T-cell (primary cell): ENCODE measurements at regions not wholly inside any gene's neighbourhood (a gene's known extent, or its start where the extent isn't known, plus 50 kb on each side); places are given as distances from the start of the nearest gene placed in this dataset.

Experiments
- ATAC-seq, 4 experiments: fragments of 200-7000 bp in 3 of 4; fragments of 150-1000 bp in 1 of 4; cut with Tn5 transposase; replicated peaks in 1 of 4; 1 replicate in 3 of 4; 2 replicates in 1 of 4; pipeline ENCODE4 v1.10.0; 2021; ENCODE audit warnings: moderate library complexity in 3 of 4, mild to moderate bottlenecking in 2 of 4, moderate number of reproducible peaks in 1 of 4
- CTCF ChIA-PET, 2 donors: fragments of 300-600 bp; sonication (Branson Sonifier 250); formaldehyde crosslinking; loops; one replicate each; lab custom pipeline; 2022; ENCODE audit warnings: antibody characterized with exemption in 2 of 2; lab: Charles Lee
- POLR2A ChIA-PET, 2 donors: fragments of 300-600 bp; sonication (Branson Sonifier 250); formaldehyde crosslinking; loops; one replicate each; lab custom pipeline; 2022; ENCODE audit warnings: antibody characterized with exemption in 2 of 2; lab: Charles Lee
- DNase-seq, 35 experiments: peaks; one replicate each; pipeline versions ENCODE4 v3.0.0 to v3.0.0-alpha.2; 2013 to 2023
- H3K27ac ChIP-seq: one replicate; pipeline ENCODE4 v1.5.1; 2013; ENCODE audit warnings: low read length
- H3K27me3 ChIP-seq, 2 experiments: replicated peaks in 1 of 2; 1 replicate in 1 of 2; 2 replicates in 1 of 2; pipeline versions ENCODE4 v1.6.1 to v1.7.0; 2013; ENCODE audit warnings: low read length in 1 of 2, mixed read lengths in 1 of 2; ENCODE audit not compliant: control insufficient read depth in 2 of 2, insufficient read depth in 2 of 2; ENCODE audit errors: extremely low read depth in 1 of 2
- H3K36me3 ChIP-seq, 2 donors: 1 replicate in 1 of 2; 2 replicates in 1 of 2; pipeline versions ENCODE4 v1.6.1 to v1.7.0; 2013; ENCODE audit warnings: low read length in 1 of 2; ENCODE audit not compliant: control insufficient read depth in 2 of 2, insufficient read depth in 1 of 2; ENCODE audit errors: extremely low read depth in 1 of 2
- H3K4me1 ChIP-seq, 2 experiments: 1 replicate in 1 of 2; 2 replicates in 1 of 2; pipeline versions ENCODE4 v1.6.1 to v1.7.0; 2013; ENCODE audit warnings: low read length in 2 of 2, mixed read lengths in 1 of 2; ENCODE audit not compliant: insufficient read depth in 2 of 2, control insufficient read depth in 1 of 2; ENCODE audit errors: extremely low read depth in 1 of 2
- H3K4me3 ChIP-seq, 2 donors: 1 replicate in 1 of 2; 2 replicates in 1 of 2; pipeline versions ENCODE4 v1.5.1 to v1.7.0; 2013; ENCODE audit warnings: mild to moderate bottlenecking in 2 of 2, low read length in 1 of 2, moderate library complexity in 1 of 2; ENCODE audit not compliant: control insufficient read depth in 1 of 2; ENCODE audit errors: extremely low read depth in 1 of 2
- H3K9me3 ChIP-seq: 2 replicates; pipeline ENCODE4 v1.7.0; 2013
- H3K27ac Mint-ChIP-seq, 2 donors: one replicate each; pipeline ENCODE4 v1.8.0; 2020 to 2021; ENCODE audit warnings: mild to moderate bottlenecking in 2 of 2, mixed read lengths in 2 of 2
- H3K27me3 Mint-ChIP-seq, 2 donors: one replicate each; pipeline ENCODE4 v1.8.0; 2021 to 2022; ENCODE audit warnings: mixed read lengths in 2 of 2
- H3K36me3 Mint-ChIP-seq: one replicate; pipeline ENCODE4 v1.8.0; 2021; ENCODE audit warnings: mixed read lengths
- H3K4me1 Mint-ChIP-seq, 3 donors: one replicate each; pipeline ENCODE4 v1.8.0; 2020 to 2022; ENCODE audit warnings: mixed read lengths in 3 of 3, mild to moderate bottlenecking in 1 of 3
- H3K4me3 Mint-ChIP-seq, 3 donors: one replicate each; pipeline ENCODE4 v1.8.0; 2020 to 2022; ENCODE audit warnings: mild to moderate bottlenecking in 3 of 3, mixed read lengths in 3 of 3, moderate library complexity in 3 of 3
- H3K9me3 Mint-ChIP-seq, 3 donors: one replicate each; pipeline ENCODE4 v1.8.0; 2020 to 2022; ENCODE audit warnings: mixed read lengths in 3 of 3
- WGBS: methylation state at CpG from one replicate; pipeline ENCODE4 v1.1.5; 2013; ENCODE audit warnings: missing lambda C conversion rate; ENCODE audit not compliant: insufficient coverage; 5-methylcytosine and 5-hydroxymethylcytosine counted together

GRCh38 chr4:126738926-126739325 is 893.8 kb upstream of the INTU start:
- peaks cover 9 to 13% (median 10%) of the 10 kb centered on the region in 3 donors for H3K9me3 Mint-ChIP-seq

GRCh38 chr4:126740687-126741086 is 892.1 kb upstream of the INTU start:
- no peaks in the 10 kb centered on the region for H3K9me3 ChIP-seq
- no peaks in the 10 kb centered on the region for H3K4me1 ChIP-seq
- ChIA-PET CTCF (no interaction called here), POLR2A (no interaction called here)
- no peaks in the 10 kb centered on the region for H3K4me1 Mint-ChIP-seq
- no peaks in the 10 kb centered on the region for H3K36me3 ChIP-seq
- no peaks in the 10 kb centered on the region for H3K36me3 Mint-ChIP-seq
- no peak for DNase-seq
- ATAC-seq = no peak
- no peak overlapping the region for H3K27ac ChIP-seq
- H3K9me3 Mint-ChIP-seq = peaks cover 9 to 14% (median 13%) of the 10 kb centered on the region in 3 donors
- no peak overlapping the region for H3K4me3 ChIP-seq
- H3K4me3 Mint-ChIP-seq = no peak overlapping the region
- 84% methylated on average over 3 of the region's 6 CpGs for WGBS
- no peaks in the 10 kb centered on the region for H3K27me3 ChIP-seq
- H3K27me3 Mint-ChIP-seq = no peaks in the 10 kb centered on the region
- H3K27ac Mint-ChIP-seq = no peak overlapping the region

More at GRCh38 chr4:126738926-126739325, 893.8 kb upstream of the INTU start:
- Mint-ChIP-seq H3K27ac (no peak overlapping the region), H3K4me3 (no peak overlapping the region), H3K4me1 (no peaks in the 10 kb centered on the region), H3K27me3 (no peaks in the 10 kb centered on the region), H3K36me3 (no peaks in the 10 kb centered on the region)
- ChIA-PET POLR2A (no interaction called here), CTCF (no interaction called here)
- H3K36me3 ChIP-seq = no peaks in the 10 kb centered on the region
- H3K4me1 ChIP-seq = no peaks in the 10 kb centered on the region
- WGBS = no CpG with 5 or more reads among the region's 1 CpG
- DNase-seq = no peak
- H3K27me3 ChIP-seq = no peaks in the 10 kb centered on the region
- ATAC-seq = no peak
- no peak overlapping the region for H3K4me3 ChIP-seq
- no peaks in the 10 kb centered on the region for H3K9me3 ChIP-seq
- no peak overlapping the region for H3K27ac ChIP-seq

GRCh38 chr4:126742048-126742447 is 890.7 kb upstream of the INTU start:
- POLR2A ChIA-PET = no interaction called here
- Histone ChIP-seq H3K27me3 (no peaks in the 10 kb centered on the region), H3K36me3 (no peaks in the 10 kb centered on the region), H3K4me3 (no peak overlapping the region), H3K27ac (no peak overlapping the region), H3K9me3 (no peaks in the 10 kb centered on the region), H3K4me1 (no peaks in the 10 kb centered on the region)
- Mint-ChIP-seq H3K27me3 (no peaks in the 10 kb centered on the region), H3K4me3 (no peak overlapping the region), H3K9me3 (peaks cover 14 to 19% (median 17%) of the 10 kb centered on the region in 3 donors), H3K36me3 (no peaks in the 10 kb centered on the region), H3K27ac (no peak overlapping the region), H3K4me1 (no peaks in the 10 kb centered on the region)
- no peak for DNase-seq
- WGBS = no CpG with 5 or more reads among the region's 3 CpGs
- no peak for ATAC-seq
- CTCF ChIA-PET = no interaction called here

- no peak overlapping the region for H3K27ac ChIP-seq
- WGBS = no CpG with 5 or more reads among the region's 1 CpG
- H3K36me3 Mint-ChIP-seq = no peaks in the 10 kb centered on the region
- no peak overlapping the region for H3K4me3 Mint-ChIP-seq
- POLR2A ChIA-PET = no interaction called here
- H3K4me1 ChIP-seq = no peaks in the 10 kb centered on the region
- no peaks in the 10 kb centered on the region for H3K36me3 ChIP-seq
- no peaks in the 10 kb centered on the region for H3K9me3 ChIP-seq
- no peak overlapping the region for H3K27ac Mint-ChIP-seq
- no peaks in the 10 kb centered on the region for H3K4me1 Mint-ChIP-seq
- ATAC-seq = no peak
- no peaks in the 10 kb centered on the region for H3K27me3 ChIP-seq
- peaks cover 8 to 19% (median 14%) of the 10 kb centered on the region in 3 donors for H3K9me3 Mint-ChIP-seq
- H3K4me3 ChIP-seq = no peak overlapping the region
- DNase-seq = no peak
- CTCF ChIA-PET = no interaction called here
- H3K27me3 Mint-ChIP-seq = no peaks in the 10 kb centered on the region
Observed at GRCh38 chr4:126742885-126743284, 889.9 kb upstream of the INTU start.

DNA sequence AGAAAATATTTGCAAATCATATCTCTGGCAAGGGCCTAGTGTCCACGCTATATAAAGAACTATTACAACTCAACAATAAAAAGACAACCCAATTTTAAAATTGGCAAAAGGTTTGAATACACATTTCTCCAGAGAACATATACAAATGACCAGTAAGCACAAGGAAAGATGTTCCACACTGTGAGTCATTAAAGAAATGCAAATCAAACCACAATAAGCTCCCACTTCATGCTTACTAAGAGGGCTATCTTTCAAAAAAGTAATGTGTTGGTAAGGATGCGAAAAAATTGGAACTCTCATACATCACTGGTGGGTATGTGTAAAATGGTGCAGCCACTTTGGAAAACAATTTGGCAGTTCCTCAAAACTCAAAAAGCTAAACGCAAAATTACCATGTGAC is 884.0 kb upstream of the INTU start:
- H3K27me3 ChIP-seq = no peaks in the 10 kb centered on the region
- H3K4me1 Mint-ChIP-seq = no peaks in the 10 kb centered on the region

DNA sequence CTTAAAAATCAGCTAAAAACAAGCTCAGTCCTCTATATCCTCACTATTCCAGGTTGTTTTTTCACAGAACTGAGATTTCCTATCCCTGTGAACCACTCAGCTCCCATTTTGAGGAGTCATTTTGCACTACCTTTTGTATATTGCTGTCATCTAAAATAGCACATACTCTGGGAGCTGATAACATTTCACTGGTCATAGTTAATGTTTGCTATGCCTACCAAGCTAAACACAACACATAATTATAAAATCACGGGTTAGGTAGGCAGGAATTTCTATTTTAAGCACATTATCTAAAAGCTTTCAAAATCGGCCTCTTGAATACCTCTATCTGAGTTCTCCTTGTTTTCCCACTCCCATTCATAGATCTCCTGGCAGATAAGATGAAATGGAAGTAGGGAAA is 882.0 kb upstream of the INTU start:
- Mint-ChIP-seq H3K27me3 (no peaks in the 10 kb centered on the region), H3K9me3 (peaks cover 0 to 22% (median 14%) of the 10 kb centered on the region in 3 donors), H3K4me3 (no peak overlapping the region), H3K36me3 (no peaks in the 10 kb centered on the region), H3K4me1 (no peaks in the 10 kb centered on the region), H3K27ac (no peak overlapping the region)
- Histone ChIP-seq H3K4me3 (no peak overlapping the region), H3K4me1 (no peaks in the 10 kb centered on the region), H3K27me3 (no peaks in the 10 kb centered on the region), H3K36me3 (no peaks in the 10 kb centered on the region), H3K9me3 (no peaks in the 10 kb centered on the region), H3K27ac (no peak overlapping the region)
- ChIA-PET CTCF (no interaction called here), POLR2A (no interaction called here)
- DNase-seq = no peak
- ATAC-seq = no peak
- WGBS = no CpG with 5 or more reads among the region's 2 CpGs

More for the DNA sequence above, 884.0 kb upstream of the INTU start:
- no peak overlapping the region for H3K27ac Mint-ChIP-seq
- H3K27me3 Mint-ChIP-seq = no peaks in the 10 kb centered on the region
- no peaks in the 10 kb centered on the region for H3K36me3 Mint-ChIP-seq
- H3K4me3 Mint-ChIP-seq = no peak overlapping the region
- no peaks in the 10 kb centered on the region for H3K4me1 ChIP-seq
- no peak for DNase-seq
- peaks cover 3 to 26% (median 17%) of the 10 kb centered on the region in 3 donors for H3K9me3 Mint-ChIP-seq
- no peak for ATAC-seq
- H3K27ac ChIP-seq = no peak overlapping the region
- H3K36me3 ChIP-seq = no peaks in the 10 kb centered on the region
- no peak overlapping the region for H3K4me3 ChIP-seq
- ChIA-PET POLR2A (no interaction called here), CTCF (no interaction called here)
- no peaks in the 10 kb centered on the region for H3K9me3 ChIP-seq
- no CpG with 5 or more reads among the region's 3 CpGs for WGBS

DNA sequence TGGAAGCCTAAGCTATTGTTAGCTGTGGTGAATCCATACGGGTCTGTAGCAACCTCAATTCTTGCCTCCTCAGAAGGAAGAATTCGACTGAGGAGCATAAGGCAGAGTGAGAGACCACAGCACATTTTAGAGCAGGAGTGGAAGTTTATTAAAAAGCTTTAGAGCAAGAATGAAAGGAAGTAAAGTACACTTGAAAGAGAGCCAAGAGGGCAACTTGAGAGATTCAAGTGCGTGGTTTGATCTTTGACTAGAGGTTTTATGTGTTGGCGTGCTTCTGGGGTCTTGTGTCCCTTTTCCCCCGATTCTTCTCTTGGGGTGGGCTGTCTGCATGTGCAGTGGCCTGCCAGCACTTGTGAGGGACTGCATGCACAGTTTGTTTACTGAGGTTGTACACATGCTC is 880.6 kb upstream of the INTU start:
- Mint-ChIP-seq H3K4me1 (no peaks in the 10 kb centered on the region), H3K9me3 (peaks cover 0 to 13% (median 12%) of the 10 kb centered on the region in 3 donors), H3K27me3 (no peaks in the 10 kb centered on the region), H3K27ac (no peak overlapping the region), H3K36me3 (no peaks in the 10 kb centered on the region), H3K4me3 (no peak overlapping the region)
- WGBS = 51% methylated on average over 3 of the region's 5 CpGs
- ChIA-PET POLR2A (no interaction called here), CTCF (no interaction called here)
- H3K27me3 ChIP-seq = no peaks in the 10 kb centered on the region
- no peaks in the 10 kb centered on the region for H3K36me3 ChIP-seq
- H3K4me3 ChIP-seq = no peak overlapping the region
- H3K4me1 ChIP-seq = no peaks in the 10 kb centered on the region
- no peaks in the 10 kb centered on the region for H3K9me3 ChIP-seq
- DNase-seq (no peak), ATAC-seq (no peak)
- no peak overlapping the region for H3K27ac ChIP-seq
